GM12878 (cell line): ENCODE measurements at regions not wholly inside any gene's neighbourhood (a gene's known extent, or its start where the extent isn't known, plus 50 kb on each side); places are given as distances from the start of the nearest gene placed in this dataset.

Source experiments
- CHD2 ChIP-seq: IDR thresholded peaks from 2 replicates; pipeline ENCODE4 v1.6.1; 2011; ENCODE audit warnings: low read depth, low read length, improper control_type of control experiment, borderline replicate concordance
- GATAD2B ChIP-seq: fragments of 450-650 bp; conservative IDR thresholded peaks from 2 replicates; pipeline ENCODE4 v1.6.1; 2017; ENCODE audit warnings: low read depth, mild to moderate bottlenecking, moderate library complexity
- IRF3 ChIP-seq: fragments of 450-650 bp; IDR thresholded peaks from 2 replicates; pipeline ENCODE4 v1.6.1; 2014; ENCODE audit warnings: mild to moderate bottlenecking
- LARP7 ChIP-seq: fragments of 450-650 bp; IDR thresholded peaks from 2 replicates; pipeline ENCODE4 v1.6.1; 2017; ENCODE audit warnings: mild to moderate bottlenecking
- MAX ChIP-seq: IDR thresholded peaks from 2 replicates; pipeline ENCODE4 v1.6.1; 2012; ENCODE audit warnings: low read depth, low read length, improper control_type of control experiment
- POLR2A ChIP-seq: IDR thresholded peaks from 2 replicates; pipeline ENCODE4 v1.6.1; 2011; ENCODE audit warnings: low read depth, mild to moderate bottlenecking, low read length
- POLR2AphosphoS2 ChIP-seq: IDR thresholded peaks from 2 replicates; pipeline ENCODE4 v1.6.1; 2011; ENCODE audit warnings: low read depth, mild to moderate bottlenecking, low read length, improper control_type of control experiment, moderate library complexity
- POLR2AphosphoS5 ChIP-seq: IDR thresholded peaks from 2 replicates; pipeline ENCODE4 v1.6.1; 2011; ENCODE audit warnings: mild to moderate bottlenecking, low read length, inconsistent platforms
- RAD21 ChIP-seq: IDR thresholded peaks from 2 replicates; pipeline ENCODE4 v1.6.1; 2011; ENCODE audit warnings: mild to moderate bottlenecking, low read depth, low read length, moderate library complexity; ENCODE audit not compliant: insufficient read depth
- RAD51 ChIP-seq: fragments of 450-650 bp; IDR thresholded peaks from 2 replicates; pipeline ENCODE4 v1.6.1; 2016; ENCODE audit warnings: moderate library complexity, mild to moderate bottlenecking, inconsistent platforms
- TAF1 ChIP-seq: IDR thresholded peaks from 2 replicates; pipeline ENCODE4 v1.6.1; 2011; ENCODE audit warnings: mild to moderate bottlenecking, low read depth, low read length, borderline replicate concordance
- TF ChIP-seq, protein P1 (sequence below), 3 experiments: IDR thresholded peaks in 2 of 3; conservative IDR thresholded peaks in 1 of 3; 2 replicates each; pipeline ENCODE4 v1.5.1; 2011; ENCODE audit warnings: low read depth in 3 of 3, low read length in 3 of 3, mild to moderate bottlenecking in 3 of 3, control low read depth in 2 of 3, moderate library complexity in 2 of 3, inconsistent platforms in 1 of 3, mixed read lengths in 1 of 3; ENCODE audit not compliant: control insufficient read depth in 2 of 3, insufficient read depth in 1 of 3; ENCODE audit errors: extremely low read depth in 1 of 3

GRCh38 chr7:25448301-25448700 is 220.0 kb upstream of the NPVF start:
- TF ChIP-seq POLR2A (no peak), MAX (no peak), CHD2 (no peak), TAF1 (no peak), IRF3 (no peak), RAD21 (no peak), POLR2AphosphoS5 (no peak), RAD51 (no peak), GATAD2B (no peak), LARP7 (no peak), POLR2AphosphoS2 (no peak)
- TF ChIP-seq, protein P1, sequence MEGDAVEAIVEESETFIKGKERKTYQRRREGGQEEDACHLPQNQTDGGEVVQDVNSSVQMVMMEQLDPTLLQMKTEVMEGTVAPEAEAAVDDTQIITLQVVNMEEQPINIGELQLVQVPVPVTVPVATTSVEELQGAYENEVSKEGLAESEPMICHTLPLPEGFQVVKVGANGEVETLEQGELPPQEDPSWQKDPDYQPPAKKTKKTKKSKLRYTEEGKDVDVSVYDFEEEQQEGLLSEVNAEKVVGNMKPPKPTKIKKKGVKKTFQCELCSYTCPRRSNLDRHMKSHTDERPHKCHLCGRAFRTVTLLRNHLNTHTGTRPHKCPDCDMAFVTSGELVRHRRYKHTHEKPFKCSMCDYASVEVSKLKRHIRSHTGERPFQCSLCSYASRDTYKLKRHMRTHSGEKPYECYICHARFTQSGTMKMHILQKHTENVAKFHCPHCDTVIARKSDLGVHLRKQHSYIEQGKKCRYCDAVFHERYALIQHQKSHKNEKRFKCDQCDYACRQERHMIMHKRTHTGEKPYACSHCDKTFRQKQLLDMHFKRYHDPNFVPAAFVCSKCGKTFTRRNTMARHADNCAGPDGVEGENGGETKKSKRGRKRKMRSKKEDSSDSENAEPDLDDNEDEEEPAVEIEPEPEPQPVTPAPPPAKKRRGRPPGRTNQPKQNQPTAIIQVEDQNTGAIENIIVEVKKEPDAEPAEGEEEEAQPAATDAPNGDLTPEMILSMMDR (IDR thresholded peaks at IDR 0.05 in 2 of 3, conservative IDR thresholded peaks at IDR 0.05 in 1 of 3; ENCODE audit: control insufficient read depth in 2 of 3, extremely low read depth in 1 of 3, insufficient read depth in 1 of 3, low read depth in 3 of 3, low read length in 3 of 3): no peak
